22Rv1 (cell line): ENCODE measurements at regions not wholly inside any gene's neighbourhood (a gene's known extent, or its start where the extent isn't known, plus 50 kb on each side); places are given as distances from the start of the nearest gene placed in this dataset.

Experiments used
- ZFX ChIP-seq: fragments of 450-650 bp; IDR thresholded peaks from 2 replicates; pipeline ENCODE4 v1.6.1; 2017; ENCODE audit warnings: antibody characterized with exemption, borderline replicate concordance
- TF ChIP-seq, protein P1 (sequence below): fragments of 450-650 bp; IDR thresholded peaks from 2 replicates; pipeline ENCODE4 v1.5.1; 2017; ENCODE audit warnings: mild to moderate bottlenecking

DNA sequence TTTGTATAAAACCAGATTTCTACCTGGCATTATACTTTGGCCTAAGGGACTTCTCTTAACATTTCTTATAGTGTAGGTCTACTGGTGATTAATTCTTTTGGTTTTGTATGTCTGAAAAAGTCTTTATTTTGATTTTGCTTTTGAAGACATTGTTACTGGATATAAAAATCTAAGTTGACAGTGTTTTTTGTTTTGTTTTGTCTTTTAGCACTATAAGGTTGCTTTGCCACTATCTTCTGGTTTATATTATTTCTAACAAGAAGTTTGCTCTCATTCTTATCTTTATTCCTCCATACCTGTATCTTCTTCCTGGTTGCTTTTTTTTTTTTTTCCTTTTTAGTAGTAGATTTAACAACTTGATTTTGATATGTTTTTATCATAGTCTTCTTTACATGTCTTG lies 76.0 kb downstream of the ING2 start:
- TF ChIP-seq, protein P1, sequence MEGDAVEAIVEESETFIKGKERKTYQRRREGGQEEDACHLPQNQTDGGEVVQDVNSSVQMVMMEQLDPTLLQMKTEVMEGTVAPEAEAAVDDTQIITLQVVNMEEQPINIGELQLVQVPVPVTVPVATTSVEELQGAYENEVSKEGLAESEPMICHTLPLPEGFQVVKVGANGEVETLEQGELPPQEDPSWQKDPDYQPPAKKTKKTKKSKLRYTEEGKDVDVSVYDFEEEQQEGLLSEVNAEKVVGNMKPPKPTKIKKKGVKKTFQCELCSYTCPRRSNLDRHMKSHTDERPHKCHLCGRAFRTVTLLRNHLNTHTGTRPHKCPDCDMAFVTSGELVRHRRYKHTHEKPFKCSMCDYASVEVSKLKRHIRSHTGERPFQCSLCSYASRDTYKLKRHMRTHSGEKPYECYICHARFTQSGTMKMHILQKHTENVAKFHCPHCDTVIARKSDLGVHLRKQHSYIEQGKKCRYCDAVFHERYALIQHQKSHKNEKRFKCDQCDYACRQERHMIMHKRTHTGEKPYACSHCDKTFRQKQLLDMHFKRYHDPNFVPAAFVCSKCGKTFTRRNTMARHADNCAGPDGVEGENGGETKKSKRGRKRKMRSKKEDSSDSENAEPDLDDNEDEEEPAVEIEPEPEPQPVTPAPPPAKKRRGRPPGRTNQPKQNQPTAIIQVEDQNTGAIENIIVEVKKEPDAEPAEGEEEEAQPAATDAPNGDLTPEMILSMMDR: no peak
- TF ChIP-seq ZFX: no peak
